ENCODE measurements at regions not wholly inside any gene's neighbourhood (a gene's known extent, or its start where the extent isn't known, plus 50 kb on each side); places are given as distances from the start of the nearest gene placed in this dataset.

- Mint-ChIP-seq H3K9me3 (peaks cover 4% of the 10 kb centered on the region), H3K4me3 (no peak overlapping the region), H3K27me3 (ENCODE audit: low read depth) (no peaks in the 10 kb centered on the region), H3K4me1 (peaks cover 55% of the 10 kb centered on the region), H3K36me3 (no peaks in the 10 kb centered on the region), H3K27ac (no peak overlapping the region)
- TF ChIP-seq CTCF (IDR thresholded peaks at IDR 0.05; ENCODE audit: unreplicated experiment), result no peak
- no peak for DNase-seq (ENCODE audit: low spot score in 2 of 2, unreplicated experiment in 2 of 2)
Measured at GRCh38 chr2:59924346-59924745, 629.1 kb downstream of the BCL11A start.

- Mint-ChIP-seq H3K4me1 (peaks cover 55% of the 10 kb centered on the region), H3K4me3 (no peak overlapping the region), H3K27me3 (ENCODE audit: low read depth) (no peaks in the 10 kb centered on the region), H3K36me3 (no peaks in the 10 kb centered on the region), H3K9me3 (no peaks in the 10 kb centered on the region), H3K27ac (no peak overlapping the region)
- no peak for TF ChIP-seq CTCF (IDR thresholded peaks at IDR 0.05; ENCODE audit: unreplicated experiment)
- DNase-seq (ENCODE audit: low spot score in 2 of 2, unreplicated experiment in 2 of 2), result no peak
Measured at GRCh38 chr2:59922450-59922849, 631.0 kb downstream of the BCL11A start.

GRCh38 chr2:59921743-59922142, 631.7 kb downstream of the BCL11A start:
- H3K27ac Mint-ChIP-seq, result peak overlapping the region; percentile 65
- H3K4me3 Mint-ChIP-seq, result no peak overlapping the region
- no peaks in the 10 kb centered on the region for H3K27me3 Mint-ChIP-seq (ENCODE audit: low read depth)
- no peak for TF ChIP-seq CTCF (IDR thresholded peaks at IDR 0.05; ENCODE audit: unreplicated experiment)
- no peaks in the 10 kb centered on the region for H3K36me3 Mint-ChIP-seq
- H3K4me1 Mint-ChIP-seq, result peaks cover 55% of the 10 kb centered on the region
- no peaks in the 10 kb centered on the region for H3K9me3 Mint-ChIP-seq
- DNase-seq (ENCODE audit: low spot score in 2 of 2, unreplicated experiment in 2 of 2), result no peak

- no peak for TF ChIP-seq CTCF (IDR thresholded peaks at IDR 0.05; ENCODE audit: unreplicated experiment)
- Mint-ChIP-seq H3K27ac (peak overlapping the region; percentile 58), H3K4me3 (no peak overlapping the region), H3K9me3 (no peaks in the 10 kb centered on the region), H3K36me3 (no peaks in the 10 kb centered on the region), H3K4me1 (peaks cover 52% of the 10 kb centered on the region), H3K27me3 (ENCODE audit: low read depth) (no peaks in the 10 kb centered on the region)
- no peak for DNase-seq (ENCODE audit: low spot score in 2 of 2, unreplicated experiment in 2 of 2)
Measured at GRCh38 chr2:59920961-59921360, 632.5 kb downstream of the BCL11A start.

GRCh38 chr2:59920307-59920706, 633.1 kb downstream of the BCL11A start:
- DNase-seq (ENCODE audit: low spot score in 2 of 2, unreplicated experiment in 2 of 2), result no peak
- H3K4me1 Mint-ChIP-seq, result peaks cover 45% of the 10 kb centered on the region
- no peak for TF ChIP-seq CTCF (IDR thresholded peaks at IDR 0.05; ENCODE audit: unreplicated experiment)
- no peak overlapping the region for H3K27ac Mint-ChIP-seq
- H3K9me3 Mint-ChIP-seq, result no peaks in the 10 kb centered on the region
- H3K36me3 Mint-ChIP-seq, result no peaks in the 10 kb centered on the region
- no peaks in the 10 kb centered on the region for H3K27me3 Mint-ChIP-seq (ENCODE audit: low read depth)
- H3K4me3 Mint-ChIP-seq, result no peak overlapping the region

- H3K36me3 Mint-ChIP-seq, result no peaks in the 10 kb centered on the region
Measured at GRCh38 chr2:59919579-59919978, 633.9 kb downstream of the BCL11A start.

More at GRCh38 chr2:59919579-59919978, 633.9 kb downstream of the BCL11A start:
- H3K4me1 Mint-ChIP-seq, result peaks cover 38% of the 10 kb centered on the region
- no peaks in the 10 kb centered on the region for H3K9me3 Mint-ChIP-seq
- no peak for TF ChIP-seq CTCF (IDR thresholded peaks at IDR 0.05; ENCODE audit: unreplicated experiment)
- no peak overlapping the region for H3K4me3 Mint-ChIP-seq
- no peaks in the 10 kb centered on the region for H3K27me3 Mint-ChIP-seq (ENCODE audit: low read depth)
- H3K27ac Mint-ChIP-seq, result no peak overlapping the region
- DNase-seq (ENCODE audit: low spot score in 2 of 2, unreplicated experiment in 2 of 2), result no peak

All from mesothelial cell of epicardium (in vitro differentiated cells).